Stimulated activated CD8-positive, alpha-beta memory T cell treated with anti-CD3 and anti-CD28 coated beads, Interleukin-15, amount 100 ng/mL, for 1 hour (primary cell): ENCODE measurements at regions not wholly inside any gene's neighbourhood (a gene's known extent, or its start where the extent isn't known, plus 50 kb on each side); places are given as distances from the start of the nearest gene placed in this dataset.

ENCODE experiments used
- DNase-seq: peaks from one replicate; pipeline ENCODE4 v3.0.0-alpha.2; 2020; ENCODE audit warnings: low read depth

GRCh38 chr2:509888-510287, 167.3 kb downstream of the TMEM18 start:
- DNase-seq: no peak

GRCh38 chr2:508121-508520, 169.1 kb downstream of the TMEM18 start:
- DNase-seq: no peak

GRCh38 chr2:506866-507265, 170.3 kb downstream of the TMEM18 start:
- no peak for DNase-seq

GRCh38 chr2:506451-506850, 170.8 kb downstream of the TMEM18 start:
- DNase-seq: no peak

- no peak for DNase-seq
Measured at GRCh38 chr2:505941-506340, 171.3 kb downstream of the TMEM18 start.

- DNase-seq: no peak
Measured at GRCh38 chr2:503288-503999, 173.8 kb downstream of the TMEM18 start.

- no peak for DNase-seq
Measured at GRCh38 chr2:502831-503230, 174.4 kb downstream of the TMEM18 start.

GRCh38 chr2:501667-502066, 175.5 kb downstream of the TMEM18 start:
- no peak for DNase-seq

- DNase-seq: no peak
Measured at GRCh38 chr2:501130-501529, 176.1 kb downstream of the TMEM18 start.

GRCh38 chr2:499726-500125, 177.5 kb downstream of the TMEM18 start:
- no peak for DNase-seq

GRCh38 chr2:498493-499178, 178.6 kb downstream of the TMEM18 start:
- no peak for DNase-seq

GRCh38 chr2:497770-498492, 179.3 kb downstream of the TMEM18 start:
- DNase-seq: no peak

GRCh38 chr2:496729-497128, 180.5 kb downstream of the TMEM18 start:
- DNase-seq: no peak

GRCh38 chr2:495745-496275, 181.4 kb downstream of the TMEM18 start:
- DNase-seq: no peak

GRCh38 chr2:494853-495252, 182.4 kb downstream of the TMEM18 start:
- DNase-seq: no peak

GRCh38 chr2:493228-493627, 184.0 kb downstream of the TMEM18 start:
- DNase-seq: no peak

- DNase-seq: no peak
Measured at GRCh38 chr2:492178-492577, 185.0 kb downstream of the TMEM18 start.

- no peak for DNase-seq
Measured at GRCh38 chr2:489838-490237, 187.4 kb downstream of the TMEM18 start.

- DNase-seq: no peak
Measured at GRCh38 chr2:489084-489483, 188.1 kb downstream of the TMEM18 start.

GRCh38 chr2:487186-488079, 189.8 kb downstream of the TMEM18 start:
- DNase-seq: no peak

GRCh38 chr2:486371-486770, 190.8 kb downstream of the TMEM18 start:
- DNase-seq: no peak

- DNase-seq: no peak
Measured at GRCh38 chr2:481388-481787, 193.5 kb upstream of the ALKAL2 start.
